Keratinocyte (primary cell): ENCODE measurements at regions not wholly inside any gene's neighbourhood (a gene's known extent, or its start where the extent isn't known, plus 50 kb on each side); places are given as distances from the start of the nearest gene placed in this dataset.

Experiments used
- DNase-seq: peaks from one replicate; pipeline ENCODE4 v3.0.0-alpha.2; 2011; ENCODE audit warnings: low read depth, missing footprints, low spot score
- FAIRE-seq: peaks from 2 replicates; lab custom pipeline; 2011; peaks lifted over from hg19 to GRCh38; lab: Jason Lieb, UNC
- H2AFZ ChIP-seq: 2 replicates; pipeline ENCODE4 v1.6.0; 2012; ENCODE audit warnings: low read length, control low read depth, inconsistent platforms; ENCODE audit not compliant: control insufficient read depth
- H3K27ac ChIP-seq: 2 replicates; pipeline ENCODE4 v1.5.1; 2011; ENCODE audit warnings: low read length; ENCODE audit not compliant: control insufficient read depth, insufficient read depth
- H3K27me3 ChIP-seq: 3 replicates; pipeline ENCODE4 v1.6.0; 2011; ENCODE audit warnings: low read length; ENCODE audit not compliant: control insufficient read depth, insufficient read depth; ENCODE audit errors: extremely low read depth
- H3K36me3 ChIP-seq, 2 experiments: 2 replicates in 1 of 2; 3 replicates in 1 of 2; pipeline ENCODE4 v1.5.1; 2011; ENCODE audit warnings: low read length in 2 of 2, mild to moderate bottlenecking in 1 of 2; ENCODE audit not compliant: control insufficient read depth in 2 of 2, insufficient read depth in 2 of 2; ENCODE audit errors: extremely low read depth in 1 of 2
- H3K4me1 ChIP-seq: 3 replicates; pipeline ENCODE4 v1.5.1; 2011; ENCODE audit warnings: low read length; ENCODE audit not compliant: control insufficient read depth, insufficient read depth; ENCODE audit errors: extremely low read depth
- H3K4me2 ChIP-seq: 3 replicates; pipeline ENCODE4 v1.6.0; 2011; ENCODE audit warnings: low read depth, low read length; ENCODE audit not compliant: control insufficient read depth, insufficient read depth; ENCODE audit errors: extremely low read depth
- H3K4me3 ChIP-seq, 3 experiments: fragments of 200-600 bp in 1 of 3; sonication (generic) in 1 of 3; 2 replicates in 2 of 3; 3 replicates in 1 of 3; pipeline ENCODE4 v1.5.1; 2011 to 2016; ENCODE audit warnings: low read length in 3 of 3, mild to moderate bottlenecking in 3 of 3, control low read depth in 2 of 3, inconsistent platforms in 1 of 3, low read depth in 1 of 3, mixed read lengths in 1 of 3, mixed run types in 1 of 3, moderate library complexity in 1 of 3; ENCODE audit not compliant: control insufficient read depth in 2 of 3, insufficient read depth in 2 of 3; ENCODE audit errors: extremely low read depth in 1 of 3
- H3K79me2 ChIP-seq: 2 replicates; pipeline ENCODE4 v1.6.0; 2012; ENCODE audit warnings: low read length; ENCODE audit not compliant: control insufficient read depth, insufficient read depth
- H3K9ac ChIP-seq: 3 replicates; pipeline ENCODE4 v1.6.0; 2011; ENCODE audit warnings: low read length; ENCODE audit not compliant: control insufficient read depth, insufficient read depth; ENCODE audit errors: extremely low read depth
- H3K9me1 ChIP-seq: 3 replicates; pipeline ENCODE4 v1.6.0; 2011; ENCODE audit warnings: low read length; ENCODE audit not compliant: control insufficient read depth, insufficient read depth; ENCODE audit errors: extremely low read depth
- H3K9me3 ChIP-seq: 2 replicates; pipeline ENCODE4 v1.5.1; 2012; ENCODE audit warnings: low read depth, low read length; ENCODE audit not compliant: control insufficient read depth
- H4K20me1 ChIP-seq: 3 replicates; pipeline ENCODE4 v1.6.0; 2011; ENCODE audit warnings: low read length; ENCODE audit not compliant: control insufficient read depth, insufficient read depth; ENCODE audit errors: extremely low read depth
- EZH2 ChIP-seq: IDR thresholded peaks from one replicate; pipeline ENCODE4 v1.6.1; 2012; ENCODE audit warnings: inconsistent platforms, mild to moderate bottlenecking, low read length, moderate library complexity
- dilution Hi-C: fragments of 300-500 bp; cut with MboI; formaldehyde crosslinking; loops from one replicate; pipeline ENCODE4 v1.7.0; 2020; ENCODE audit warnings: low sequenced_read_pairs; ENCODE audit not compliant: extremely low pct_ligation_motif_present
- TF ChIP-seq, protein P1 (sequence below), 3 experiments: IDR thresholded peaks in 1 of 3; conservative IDR thresholded peaks in 1 of 3; optimal IDR thresholded peaks in 1 of 3; 2 replicates in 2 of 3; 3 replicates in 1 of 3; pipeline versions ENCODE3 to v1.5.1; 2011; ENCODE audit warnings: low read length in 3 of 3, mild to moderate bottlenecking in 3 of 3, moderate library complexity in 2 of 3, control low read depth in 1 of 3, inconsistent platforms in 1 of 3; ENCODE audit not compliant: insufficient read depth in 2 of 3; ENCODE audit errors: extremely low read depth in 1 of 3

DNA sequence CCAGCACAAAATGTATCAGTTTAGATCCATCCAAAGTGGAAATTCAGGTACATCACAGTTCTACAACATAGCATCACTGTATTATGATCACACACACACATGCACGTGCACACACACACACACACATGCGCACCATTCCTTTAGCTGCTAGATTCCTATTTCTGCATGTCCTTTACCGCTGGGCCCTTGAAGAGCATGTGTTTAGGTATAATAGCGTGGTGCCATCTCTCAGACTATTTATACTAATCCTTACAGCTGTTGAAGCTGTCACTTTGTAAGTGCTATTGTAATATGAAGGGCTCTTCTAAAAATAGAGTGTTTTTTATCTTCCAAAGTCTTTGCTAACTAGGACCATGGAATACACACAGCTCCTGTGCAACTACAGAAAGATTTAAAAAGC is 308.8 kb upstream of the TRPC7 start:
- no peak overlapping the region for H3K9ac ChIP-seq
- dilution Hi-C loops: no loop called here
- H3K36me3 ChIP-seq: no peaks in the 10 kb centered on the region
- FAIRE-seq (no peak), DNase-seq (no peak)
- no peak overlapping the region for H3K27ac ChIP-seq
- H3K9me1 ChIP-seq: no peaks in the 10 kb centered on the region
- H3K27me3 ChIP-seq: no peaks in the 10 kb centered on the region
- H3K9me3 ChIP-seq: no peaks in the 10 kb centered on the region
- no peak overlapping the region for H3K4me3 ChIP-seq
- no peaks in the 10 kb centered on the region for H3K79me2 ChIP-seq
- H3K4me1 ChIP-seq: no peaks in the 10 kb centered on the region
- H4K20me1 ChIP-seq: no peaks in the 10 kb centered on the region
- TF ChIP-seq, protein P1, sequence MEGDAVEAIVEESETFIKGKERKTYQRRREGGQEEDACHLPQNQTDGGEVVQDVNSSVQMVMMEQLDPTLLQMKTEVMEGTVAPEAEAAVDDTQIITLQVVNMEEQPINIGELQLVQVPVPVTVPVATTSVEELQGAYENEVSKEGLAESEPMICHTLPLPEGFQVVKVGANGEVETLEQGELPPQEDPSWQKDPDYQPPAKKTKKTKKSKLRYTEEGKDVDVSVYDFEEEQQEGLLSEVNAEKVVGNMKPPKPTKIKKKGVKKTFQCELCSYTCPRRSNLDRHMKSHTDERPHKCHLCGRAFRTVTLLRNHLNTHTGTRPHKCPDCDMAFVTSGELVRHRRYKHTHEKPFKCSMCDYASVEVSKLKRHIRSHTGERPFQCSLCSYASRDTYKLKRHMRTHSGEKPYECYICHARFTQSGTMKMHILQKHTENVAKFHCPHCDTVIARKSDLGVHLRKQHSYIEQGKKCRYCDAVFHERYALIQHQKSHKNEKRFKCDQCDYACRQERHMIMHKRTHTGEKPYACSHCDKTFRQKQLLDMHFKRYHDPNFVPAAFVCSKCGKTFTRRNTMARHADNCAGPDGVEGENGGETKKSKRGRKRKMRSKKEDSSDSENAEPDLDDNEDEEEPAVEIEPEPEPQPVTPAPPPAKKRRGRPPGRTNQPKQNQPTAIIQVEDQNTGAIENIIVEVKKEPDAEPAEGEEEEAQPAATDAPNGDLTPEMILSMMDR (optimal IDR thresholded peaks at IDR 0.05 in 1 of 3, IDR thresholded peaks at IDR 0.05 in 1 of 3, conservative IDR thresholded peaks at IDR 0.05 in 1 of 3; ENCODE audit: extremely low read depth in 1 of 3, insufficient read depth in 2 of 3, low read length in 3 of 3): no peak
- TF ChIP-seq EZH2: no peak
- no peak overlapping the region for H3K4me2 ChIP-seq
- H2AFZ ChIP-seq: no peak overlapping the region

DNA sequence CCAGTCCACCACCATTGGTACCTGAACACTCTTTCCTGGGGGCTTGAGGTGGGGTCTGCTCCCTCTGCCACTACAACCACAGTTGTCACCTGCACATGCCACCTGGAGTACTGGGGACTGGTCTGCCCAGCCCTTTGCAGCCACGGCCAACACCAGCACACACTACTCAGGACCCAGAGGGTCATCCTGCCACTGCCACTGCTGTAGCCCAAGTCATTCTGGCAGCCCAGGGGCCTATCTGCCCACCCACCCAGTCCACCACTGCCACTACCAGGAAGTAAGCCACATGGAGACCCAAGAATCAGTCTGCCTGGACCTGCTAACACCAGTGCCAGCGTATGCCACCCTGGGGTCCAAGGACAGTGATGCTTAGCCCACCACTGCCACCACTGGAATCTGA is 302.4 kb upstream of the TRPC7 start:
- Histone ChIP-seq H3K9ac (no peak overlapping the region), H3K27ac (no peak overlapping the region), H4K20me1 (no peaks in the 10 kb centered on the region), H3K9me1 (no peaks in the 10 kb centered on the region), H3K9me3 (no peaks in the 10 kb centered on the region), H3K79me2 (no peaks in the 10 kb centered on the region), H3K4me3 (no peak overlapping the region), H3K27me3 (no peaks in the 10 kb centered on the region), H2AFZ (no peak overlapping the region), H3K36me3 (no peaks in the 10 kb centered on the region), H3K4me1 (no peaks in the 10 kb centered on the region), H3K4me2 (no peak overlapping the region)
- no peak for DNase-seq
- no peak for FAIRE-seq
- dilution Hi-C loops: no loop called here
- no peak for TF ChIP-seq EZH2
- TF ChIP-seq, protein P1 (optimal IDR thresholded peaks at IDR 0.05 in 1 of 3, IDR thresholded peaks at IDR 0.05 in 1 of 3, conservative IDR thresholded peaks at IDR 0.05 in 1 of 3; ENCODE audit: extremely low read depth in 1 of 3, insufficient read depth in 2 of 3, low read length in 3 of 3): no peak
